ENCODE measurements at regions not wholly inside any gene's neighbourhood (a gene's known extent, or its start where the extent isn't known, plus 50 kb on each side); places are given as distances from the start of the nearest gene placed in this dataset.
A peak's percentile ranks its signal among the peaks of the same experiment; 100 is the strongest.
"Not testable (repeated sequence)": the region's sequence is repeated elsewhere in the genome, so short reads cannot be mapped to it uniquely, and the experiment has no call there.

DNA sequence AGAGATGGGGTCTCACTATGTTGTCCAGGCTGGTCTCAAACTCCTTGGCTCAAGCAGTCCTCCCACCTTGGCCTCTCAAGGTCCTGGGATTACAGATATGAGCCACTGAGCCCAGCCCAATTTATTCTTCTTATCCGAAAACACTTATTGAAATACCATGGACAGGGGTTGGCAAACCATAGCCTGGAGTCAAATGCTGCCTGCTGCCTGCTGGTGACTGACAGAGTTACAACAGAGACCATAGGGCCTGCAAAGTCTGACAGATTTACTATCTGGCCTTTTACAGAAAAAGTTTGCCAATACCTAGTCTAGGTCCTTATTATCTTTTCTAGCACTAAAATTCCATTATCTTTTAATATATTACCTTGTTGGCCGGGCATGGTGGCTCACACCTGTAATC lies 87.1 kb upstream of the ZNF281 start:
- DNase-seq (no peak), ATAC-seq (ENCODE audit: poor library complexity) (no peak)
- intact Hi-C loops (cut with DNase I), result no loop called here

DNA sequence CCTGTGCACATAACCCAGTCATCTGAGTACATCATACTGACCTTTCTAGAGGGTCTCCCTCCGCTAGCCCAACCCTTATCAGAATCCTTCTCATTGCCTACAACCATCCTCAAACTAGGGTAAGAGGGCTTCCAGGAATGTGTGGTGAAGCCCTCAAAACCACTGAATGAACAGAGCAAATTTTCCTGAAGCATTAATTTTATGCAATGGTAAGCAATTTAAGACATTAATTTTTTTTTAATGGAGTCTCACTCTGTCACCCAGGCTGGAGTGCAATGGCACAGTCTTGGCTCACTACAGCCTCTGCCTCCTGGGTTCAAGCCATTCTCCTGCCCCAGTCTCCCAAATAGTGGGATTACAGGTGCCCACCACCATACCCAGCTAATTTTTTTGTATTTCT lies 86.1 kb upstream of the ZNF281 start:
- intact Hi-C loops (cut with DNase I), result no loop called here
- ATAC-seq (ENCODE audit: poor library complexity) (no peak), DNase-seq (no peak)

DNA sequence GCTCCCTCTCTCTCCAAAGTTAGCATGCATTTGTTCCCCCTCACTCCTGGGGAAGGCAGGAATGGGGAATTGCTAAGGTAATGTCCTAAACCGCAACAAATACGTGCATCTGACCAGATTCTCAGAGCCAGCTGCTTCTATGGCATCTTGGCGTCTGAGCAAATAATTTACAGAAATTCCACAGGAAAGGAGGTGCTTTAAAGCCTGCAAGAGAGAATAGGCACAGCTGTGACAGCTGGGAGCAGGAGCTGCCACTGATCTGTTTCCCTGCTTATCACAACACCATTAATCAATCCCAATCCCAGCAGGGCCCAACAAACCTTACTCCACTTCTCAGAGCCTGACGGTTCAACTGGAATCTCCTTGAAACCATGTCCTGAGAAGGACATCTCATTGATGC lies 83.5 kb upstream of the ZNF281 start:
- ATAC-seq (ENCODE audit: poor library complexity), result no peak
- intact Hi-C loops (cut with DNase I), result no loop called here

DNA sequence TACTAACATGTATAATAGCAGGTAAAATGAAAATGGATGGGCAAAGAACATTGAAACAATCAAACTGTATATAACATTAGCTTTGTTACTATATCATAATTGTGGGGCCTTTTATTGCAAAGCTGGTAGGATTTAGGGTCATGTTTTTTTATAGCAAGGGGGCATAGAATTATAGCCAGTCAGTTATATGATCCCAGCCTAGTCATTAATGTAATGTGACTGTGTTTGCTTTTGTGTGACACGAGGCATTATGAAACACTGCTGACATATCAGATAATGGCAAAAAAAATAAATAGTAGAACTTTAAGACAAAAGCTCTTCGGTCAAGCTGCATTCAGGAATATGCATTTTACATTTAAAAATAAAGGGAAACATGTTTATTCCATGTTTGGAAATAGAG lies 81.3 kb upstream of the ZNF281 start:
- ATAC-seq (ENCODE audit: poor library complexity) (no peak), DNase-seq (no peak)
- intact Hi-C loops (cut with DNase I), result no loop called here

More for the DNA sequence above, 83.5 kb upstream of the ZNF281 start:
- no peak for DNase-seq

DNA sequence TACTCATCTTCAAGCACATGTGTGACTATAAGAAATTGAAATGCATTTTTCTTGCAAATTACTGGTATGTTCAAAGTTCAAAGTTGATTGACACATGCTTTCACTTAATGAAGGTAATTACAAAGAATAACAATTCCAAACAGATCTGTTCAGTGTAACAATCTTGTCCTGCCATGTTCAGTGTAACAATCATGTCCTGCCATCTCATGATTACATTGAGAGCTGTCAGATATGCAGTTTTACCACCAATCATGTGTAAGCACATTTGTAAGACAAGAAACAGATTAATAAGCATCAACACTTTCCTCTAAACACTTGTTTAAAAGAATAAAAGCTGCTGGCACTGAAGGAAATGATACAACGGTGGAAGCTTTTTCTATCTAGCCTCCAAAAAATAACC lies 80.3 kb upstream of the ZNF281 start:
- intact Hi-C loops (cut with DNase I), result no loop called here
- DNase-seq (no peak), ATAC-seq (ENCODE audit: poor library complexity) (no peak)

DNA sequence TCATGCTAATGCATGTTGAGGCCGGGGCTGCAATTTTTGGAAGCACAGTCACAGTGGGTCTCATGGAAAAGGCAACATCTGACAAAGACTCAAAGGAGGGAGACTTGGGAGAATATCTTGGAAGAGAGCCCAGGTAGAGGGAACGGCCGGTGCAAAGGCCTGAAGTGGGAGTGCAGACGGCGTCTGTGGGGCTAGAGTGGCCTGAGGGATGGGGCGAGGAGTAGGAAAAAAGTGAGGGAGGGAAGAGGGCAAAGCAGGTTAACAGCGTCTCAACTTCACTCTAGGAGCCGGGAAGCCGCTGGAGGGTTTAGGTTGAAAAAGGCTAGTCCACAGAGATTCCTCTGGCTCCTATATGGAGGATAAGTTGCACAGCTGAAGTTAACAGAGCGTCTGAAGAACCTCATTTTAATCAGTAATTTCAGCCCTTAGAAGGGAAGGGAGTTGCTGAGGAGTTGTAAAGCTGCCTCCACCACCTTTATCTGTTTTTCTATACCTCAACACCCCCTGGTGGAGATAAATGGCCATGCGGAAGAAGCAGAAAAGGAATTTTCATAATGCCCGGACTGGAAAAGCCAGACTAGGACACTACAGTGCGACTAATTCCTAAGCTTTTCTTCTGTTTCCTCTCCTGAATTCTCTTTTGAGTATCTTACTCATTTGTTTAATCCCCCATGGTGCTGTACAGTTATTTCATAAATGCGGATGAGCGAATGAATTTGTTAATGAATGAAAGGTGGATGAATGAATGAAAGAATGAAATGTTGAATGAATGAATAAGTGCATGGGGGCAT lies 78.7 kb upstream of the ZNF281 start:
- intact Hi-C loops (cut with DNase I), result no loop called here
- DNase-seq, result no peak
- peak; percentile 67 for ATAC-seq (ENCODE audit: poor library complexity)

DNA sequence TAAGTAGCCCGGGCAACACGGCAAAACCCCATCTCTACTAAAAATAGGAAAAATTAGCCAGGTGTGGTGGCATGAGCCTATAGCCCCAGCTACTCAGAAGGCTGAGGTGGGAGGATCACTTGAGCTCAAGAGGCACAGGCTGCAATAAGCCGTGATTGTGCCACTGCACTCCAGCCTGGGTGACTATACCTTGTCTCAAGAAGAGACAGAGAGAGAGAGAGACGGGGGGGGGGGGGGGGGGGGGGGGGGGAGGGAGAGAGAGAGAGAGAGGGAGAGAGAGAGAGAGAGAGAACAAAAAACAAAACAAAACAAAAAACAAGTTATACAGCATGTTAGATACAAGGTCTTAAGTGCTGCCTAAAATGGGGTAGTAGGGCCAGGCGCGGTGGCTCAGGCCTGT lies 77.8 kb upstream of the ZNF281 start:
- DNase-seq, result no peak
- no peak for ATAC-seq (ENCODE audit: poor library complexity)

DNA sequence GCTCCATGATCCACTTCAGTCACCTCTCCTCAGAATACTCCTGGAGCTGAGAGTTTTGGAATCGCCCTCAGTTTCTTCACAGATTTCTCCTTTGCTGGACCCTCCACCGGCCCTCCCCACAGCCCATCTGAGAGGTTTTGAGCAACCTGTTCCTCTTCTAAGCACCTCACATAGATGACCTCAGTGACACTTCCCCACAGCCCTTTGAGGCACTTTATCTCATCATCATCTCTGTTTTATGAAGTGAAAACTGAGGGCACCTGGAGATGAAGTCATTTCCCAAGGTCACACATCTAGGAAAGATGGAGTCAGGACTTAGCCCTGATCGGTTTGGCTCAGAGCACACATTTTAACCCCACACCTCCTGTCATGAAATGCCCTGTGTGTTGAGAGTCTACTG lies 76.8 kb upstream of the ZNF281 start:
- DNase-seq, result no peak
- intact Hi-C loops (cut with DNase I), result no loop called here
- ATAC-seq (ENCODE audit: poor library complexity), result no peak

More for the DNA sequence above, 77.8 kb upstream of the ZNF281 start:
- intact Hi-C loops (cut with DNase I), result no loop called here

DNA sequence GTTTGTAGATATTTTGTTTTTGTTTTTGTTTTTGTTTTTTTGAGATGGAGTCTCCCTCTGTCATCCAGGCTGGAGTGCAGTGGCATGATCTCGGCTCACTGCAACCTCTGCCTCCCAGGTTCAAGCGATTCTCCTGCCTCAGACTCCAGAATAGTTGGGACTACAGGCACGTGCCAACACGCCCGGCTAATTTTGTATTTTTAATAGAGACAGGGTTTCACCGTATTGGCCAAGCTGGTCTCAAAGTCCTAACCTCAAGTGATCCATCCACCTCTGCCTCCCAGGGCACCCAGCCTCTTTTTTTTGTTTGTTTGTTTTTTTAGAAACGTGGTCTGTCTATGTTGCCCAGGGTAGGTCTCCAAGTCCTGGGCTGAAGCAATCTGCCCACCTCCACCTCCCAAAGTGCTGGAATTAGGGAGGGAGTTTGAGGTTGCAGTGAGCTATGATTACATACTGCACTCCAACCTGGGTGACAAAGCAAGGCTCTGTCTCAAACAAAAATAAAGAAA lies 74.7 kb upstream of the ZNF281 start:
- DNase-seq; ATAC-seq (ENCODE audit: poor library complexity): not testable (repeated sequence)
- intact Hi-C loops (cut with DNase I), result loop anchor here (5.0 kb wide), 1 partner anchor 802 kb away; no protein-coding TSS in a partner anchor

DNA sequence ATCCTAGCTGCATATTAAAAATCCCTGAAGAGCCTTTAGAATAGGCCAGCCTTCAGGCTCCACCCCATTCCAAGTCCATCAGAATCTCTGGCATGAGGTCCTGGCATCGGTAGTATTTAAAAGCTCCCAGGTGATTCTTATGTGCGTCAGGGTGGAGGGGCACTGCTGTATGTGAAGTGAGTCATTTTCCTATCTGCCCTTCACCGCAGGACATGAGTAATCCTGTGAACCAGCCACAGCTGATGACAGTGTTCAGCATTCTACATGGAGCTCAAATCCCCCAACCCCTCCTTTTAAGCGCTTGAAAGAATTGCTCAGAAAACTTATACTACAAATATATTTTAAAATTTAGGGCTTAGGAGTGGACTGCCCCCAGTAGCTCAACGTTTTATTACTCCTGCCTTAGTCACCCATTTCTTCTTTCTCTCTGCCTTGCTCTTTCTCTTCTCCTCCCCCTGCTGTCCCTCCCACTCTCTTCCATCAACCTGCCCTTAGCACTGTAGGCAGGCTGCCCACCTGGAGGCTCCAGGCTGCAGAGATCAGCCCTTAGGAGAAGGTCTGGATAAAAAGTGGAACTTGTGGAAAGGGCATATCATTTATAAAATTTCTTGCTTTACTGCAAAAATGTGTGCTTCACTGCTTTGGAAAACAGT lies 73.8 kb upstream of the ZNF281 start:
- DNase-seq, result no peak
- intact Hi-C loops (cut with DNase I), result loop anchor here (5.0 kb wide), 1 partner anchor 801 kb away; no protein-coding TSS in a partner anchor
- no peak for ATAC-seq (ENCODE audit: poor library complexity)

DNA sequence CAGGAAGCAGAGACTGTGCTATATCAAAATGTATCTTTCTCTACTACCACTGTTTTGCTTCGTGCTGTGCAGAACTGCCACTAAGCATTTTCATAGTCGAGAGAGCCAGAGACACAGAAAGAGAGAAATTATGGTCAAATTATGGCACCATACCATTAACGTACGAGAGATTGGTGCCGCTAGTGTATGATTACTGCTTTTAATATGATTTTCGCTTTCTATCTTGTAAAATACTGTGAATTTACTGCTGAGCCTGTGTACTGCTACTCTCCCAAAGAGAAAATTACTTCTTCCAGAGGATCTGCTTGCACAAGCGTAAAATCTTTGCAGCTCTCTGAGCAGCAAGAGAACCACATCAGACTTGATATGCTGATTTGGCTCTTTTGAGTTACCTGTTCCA lies 71.1 kb upstream of the ZNF281 start:
- DNase-seq, result no peak
- intact Hi-C loops (cut with DNase I), result loop anchor here (5.0 kb wide), 1 partner anchor 799 kb away; no protein-coding TSS in a partner anchor
- ATAC-seq (ENCODE audit: poor library complexity), result no peak

DNA sequence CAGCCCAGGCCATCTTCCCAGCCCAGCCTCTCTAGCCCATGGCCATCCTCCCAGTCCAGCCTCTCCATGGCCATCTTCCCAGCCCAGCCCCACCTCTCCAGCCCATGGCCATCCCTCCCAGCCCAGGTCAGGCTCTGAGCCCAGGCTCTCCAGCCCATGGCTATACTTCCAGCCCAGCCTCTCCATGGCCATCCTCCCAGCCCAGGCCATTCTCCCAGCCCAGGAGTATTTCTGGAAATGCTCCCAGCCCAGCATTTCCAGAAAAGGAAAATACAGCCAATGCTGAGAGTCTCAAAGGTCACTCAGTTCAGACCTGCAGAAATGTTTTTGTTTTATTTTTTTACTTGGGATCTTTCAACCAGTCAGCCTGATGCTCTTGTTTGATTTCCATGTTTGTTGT lies 70.0 kb upstream of the ZNF281 start:
- intact Hi-C loops (cut with DNase I), result loop anchor here (5.0 kb wide), 1 partner anchor 798 kb away; no protein-coding TSS in a partner anchor

DNA sequence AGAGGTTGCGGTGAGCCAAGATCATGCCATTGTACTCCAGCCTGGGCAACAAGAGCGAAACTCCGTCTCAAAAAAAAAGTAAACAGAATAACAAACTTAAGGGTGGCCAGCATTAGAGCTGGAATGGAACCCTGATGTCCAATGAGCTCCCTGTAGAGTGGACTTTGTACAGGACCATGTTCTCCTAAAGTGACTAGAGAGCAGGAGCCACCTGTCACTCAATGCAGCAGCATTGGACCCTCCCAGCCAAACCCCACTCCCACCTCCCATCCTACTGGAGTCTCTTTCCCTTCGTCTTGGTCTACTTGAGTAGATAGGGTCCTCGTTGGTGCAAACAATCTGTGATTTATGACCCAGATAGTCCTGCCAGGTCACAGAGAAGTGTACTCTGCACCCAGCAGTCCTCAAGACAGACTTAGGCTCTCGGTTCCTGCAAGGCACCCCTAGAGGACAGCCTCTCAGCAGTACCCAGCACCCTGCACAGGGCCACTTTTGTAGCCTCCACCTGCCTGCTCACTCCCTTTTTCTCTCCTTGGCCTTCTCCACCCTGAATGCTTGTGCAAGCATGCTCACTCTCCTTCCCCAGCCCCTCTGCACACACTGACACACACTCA lies 69.2 kb upstream of the ZNF281 start:
- intact Hi-C loops (cut with DNase I), result no loop called here
- DNase-seq (no peak), ATAC-seq (ENCODE audit: poor library complexity) (no peak)

More for the DNA sequence above, 70.0 kb upstream of the ZNF281 start:
- DNase-seq (no peak), ATAC-seq (ENCODE audit: poor library complexity) (no peak)

DNA sequence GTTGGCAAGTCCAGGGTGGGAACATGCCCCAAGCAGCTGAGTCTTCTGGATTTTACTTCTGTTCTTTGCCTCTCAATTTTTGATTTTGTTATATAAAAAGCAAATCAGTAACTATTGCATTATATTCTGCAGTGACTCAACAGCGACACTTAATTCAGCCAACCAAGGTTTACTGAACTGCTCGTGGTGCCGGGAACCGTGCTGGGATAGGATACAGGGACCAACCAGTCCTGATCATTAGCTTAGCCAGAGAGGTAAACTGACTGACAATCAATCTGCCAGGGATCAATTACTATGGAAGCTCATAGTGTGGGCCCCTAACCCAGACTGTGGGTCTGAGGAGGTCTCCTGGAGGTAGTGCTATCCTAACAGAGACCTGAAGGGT lies 68.4 kb upstream of the ZNF281 start:
- ATAC-seq (ENCODE audit: poor library complexity) (no peak), DNase-seq (no peak)
- intact Hi-C loops (cut with DNase I), result no loop called here

DNA sequence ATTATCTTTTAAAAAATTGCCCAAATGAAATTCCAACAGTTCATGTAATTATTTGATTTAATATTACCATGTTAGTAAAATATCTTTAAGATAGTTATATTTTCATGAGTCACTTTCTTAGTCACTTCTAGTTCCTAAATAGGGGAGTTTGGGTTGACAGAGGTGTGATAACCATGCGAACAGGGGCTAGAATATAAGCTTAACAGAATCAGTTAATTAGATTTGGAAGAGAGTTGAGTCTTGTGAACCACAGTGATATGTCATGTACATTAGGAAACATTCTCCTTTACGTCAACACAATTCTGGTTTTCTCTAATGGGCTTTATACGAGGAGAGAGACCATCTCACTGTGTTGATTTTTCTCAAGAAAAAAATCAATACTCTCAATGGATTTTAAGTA lies 64.8 kb upstream of the ZNF281 start:
- intact Hi-C loops (cut with DNase I), result no loop called here
- DNase-seq (no peak), ATAC-seq (ENCODE audit: poor library complexity) (no peak)

DNA sequence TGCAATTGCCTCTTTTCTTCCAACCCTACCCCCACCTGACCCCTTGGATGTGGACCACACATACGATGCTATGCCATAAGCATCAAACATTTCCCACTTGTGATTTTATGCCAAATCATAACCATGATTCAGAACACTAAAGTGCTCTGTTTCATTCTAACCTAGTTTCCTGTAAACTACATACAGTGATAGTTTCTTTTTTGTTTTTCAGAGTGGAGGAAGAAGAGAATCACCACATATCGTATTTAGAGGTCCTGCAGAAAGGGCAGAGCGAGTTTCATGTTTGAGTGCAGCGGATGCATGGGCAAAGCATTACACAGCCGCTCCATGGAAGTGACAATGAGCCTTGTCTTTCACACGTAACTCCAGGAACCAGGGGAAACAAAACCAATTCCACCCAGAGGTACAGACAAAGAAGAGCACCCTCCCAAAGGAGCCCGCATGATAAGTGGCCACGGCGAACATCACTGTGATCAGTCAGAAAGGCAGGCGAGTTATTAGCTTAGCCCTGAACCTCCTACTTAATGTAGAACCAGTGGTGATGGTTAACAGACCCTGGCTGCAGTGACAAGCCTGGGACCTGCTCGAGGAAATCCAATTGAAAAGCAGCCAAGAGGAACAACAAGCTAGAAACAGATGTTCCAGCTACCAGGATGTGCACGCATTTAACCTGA lies 64.0 kb upstream of the ZNF281 start:
- ATAC-seq (ENCODE audit: poor library complexity) (no peak), DNase-seq (no peak)
- intact Hi-C loops (cut with DNase I), result no loop called here

DNA sequence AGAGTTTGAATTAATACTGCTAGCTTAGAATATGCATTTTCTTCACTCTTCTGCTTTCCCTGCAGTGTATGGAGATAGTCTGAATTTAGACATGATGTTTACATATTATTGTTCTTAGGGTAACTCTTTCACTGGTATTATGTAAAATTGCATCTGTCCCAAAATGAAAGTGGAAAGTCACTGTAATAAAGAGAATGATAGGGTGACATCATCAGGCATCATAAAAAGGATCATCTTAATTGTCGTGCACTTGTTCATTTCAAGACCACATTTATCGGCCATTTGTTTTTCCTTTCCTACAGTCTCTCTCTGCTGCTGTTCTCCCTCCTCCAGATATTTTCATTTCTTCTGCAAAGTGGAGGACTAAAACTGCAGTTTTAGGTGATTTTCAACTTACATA lies 61.9 kb upstream of the ZNF281 start:
- intact Hi-C loops (cut with DNase I), result no loop called here
- DNase-seq, result no peak
- ATAC-seq (ENCODE audit: poor library complexity), result no peak

DNA sequence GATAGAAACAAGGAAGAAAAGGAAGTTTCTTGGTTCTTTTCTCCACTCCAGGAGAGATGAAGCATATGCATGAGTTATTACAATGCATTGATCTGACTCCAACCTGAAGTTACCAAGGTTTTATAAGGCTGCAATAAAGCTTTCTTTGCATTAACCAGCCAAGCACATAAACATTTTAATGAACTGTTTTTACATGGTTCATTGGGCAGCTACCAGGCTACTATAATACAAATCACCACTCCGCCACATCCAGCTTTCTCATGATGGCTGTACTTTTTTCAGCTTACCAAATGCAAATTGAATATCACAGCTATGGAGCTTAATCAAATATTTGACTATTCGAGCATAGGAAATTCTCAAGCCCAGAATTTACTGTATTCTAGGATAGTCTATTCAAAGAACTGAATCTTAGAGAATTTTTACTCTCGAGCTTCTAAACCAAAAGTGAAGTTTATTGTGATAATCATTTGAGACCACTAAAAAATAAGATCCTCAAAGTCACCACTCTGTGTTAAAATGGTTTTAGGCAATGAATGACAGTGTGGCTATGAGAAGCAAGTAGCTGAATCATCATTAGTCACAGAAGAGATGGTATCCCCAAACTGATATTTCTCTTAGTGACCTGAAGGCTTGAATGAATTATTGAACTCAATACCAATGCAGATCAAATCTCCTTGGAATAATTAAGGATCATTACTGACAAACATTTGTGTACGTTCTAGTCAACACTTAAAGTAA lies 58.6 kb upstream of the ZNF281 start:
- ATAC-seq (ENCODE audit: poor library complexity), result no peak
- intact Hi-C loops (cut with DNase I), result no loop called here
- no peak for DNase-seq
